ENCODE measurements at regions not wholly inside any gene's neighbourhood (a gene's known extent, or its start where the extent isn't known, plus 50 kb on each side); places are given as distances from the start of the nearest gene placed in this dataset.

DNA sequence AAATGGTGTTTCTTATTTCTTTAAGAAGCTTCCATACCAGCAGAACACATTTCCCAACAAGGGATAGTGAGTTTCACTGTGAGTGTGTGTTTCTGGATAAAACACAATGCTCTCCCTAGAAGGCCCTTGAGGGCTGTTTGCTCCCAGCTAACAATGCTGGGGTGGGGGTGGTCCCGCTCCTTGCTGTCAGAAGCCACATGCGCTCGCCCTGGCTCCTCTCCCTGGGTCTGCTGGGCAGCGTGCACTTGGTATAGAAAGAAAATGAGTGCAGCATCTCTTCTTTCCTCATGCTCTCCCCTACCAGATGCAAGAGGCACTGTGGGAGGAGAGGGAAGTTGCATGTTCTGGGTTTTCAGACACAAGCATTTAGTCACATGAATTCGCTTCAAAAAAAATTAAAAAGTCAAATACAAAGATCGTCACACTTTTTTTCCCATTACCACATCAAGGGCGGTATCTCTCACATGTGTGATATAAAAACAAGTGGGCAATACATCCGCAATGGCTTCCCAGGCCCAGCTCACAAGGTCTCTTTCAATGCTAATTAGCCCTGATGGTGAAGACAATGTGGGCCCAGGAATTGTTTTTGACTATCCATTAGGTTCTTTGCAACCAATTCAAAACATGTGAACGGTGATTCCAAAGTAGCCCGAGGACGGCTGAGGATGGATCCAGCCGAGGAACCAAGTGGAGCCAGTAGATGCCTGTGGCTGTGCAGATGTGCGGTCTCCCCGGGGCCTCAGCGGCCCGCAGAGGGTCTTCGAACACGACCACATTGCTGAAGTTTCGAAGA lies 603.6 kb downstream of the IRX1 start:
- TF ChIP-seq, protein P1, sequence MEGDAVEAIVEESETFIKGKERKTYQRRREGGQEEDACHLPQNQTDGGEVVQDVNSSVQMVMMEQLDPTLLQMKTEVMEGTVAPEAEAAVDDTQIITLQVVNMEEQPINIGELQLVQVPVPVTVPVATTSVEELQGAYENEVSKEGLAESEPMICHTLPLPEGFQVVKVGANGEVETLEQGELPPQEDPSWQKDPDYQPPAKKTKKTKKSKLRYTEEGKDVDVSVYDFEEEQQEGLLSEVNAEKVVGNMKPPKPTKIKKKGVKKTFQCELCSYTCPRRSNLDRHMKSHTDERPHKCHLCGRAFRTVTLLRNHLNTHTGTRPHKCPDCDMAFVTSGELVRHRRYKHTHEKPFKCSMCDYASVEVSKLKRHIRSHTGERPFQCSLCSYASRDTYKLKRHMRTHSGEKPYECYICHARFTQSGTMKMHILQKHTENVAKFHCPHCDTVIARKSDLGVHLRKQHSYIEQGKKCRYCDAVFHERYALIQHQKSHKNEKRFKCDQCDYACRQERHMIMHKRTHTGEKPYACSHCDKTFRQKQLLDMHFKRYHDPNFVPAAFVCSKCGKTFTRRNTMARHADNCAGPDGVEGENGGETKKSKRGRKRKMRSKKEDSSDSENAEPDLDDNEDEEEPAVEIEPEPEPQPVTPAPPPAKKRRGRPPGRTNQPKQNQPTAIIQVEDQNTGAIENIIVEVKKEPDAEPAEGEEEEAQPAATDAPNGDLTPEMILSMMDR (IDR thresholded peaks at IDR 0.05; ENCODE audit: insufficient read depth, low read depth, low read length): no peak
- TF ChIP-seq EZH2 (IDR thresholded peaks at IDR 0.05; ENCODE audit: insufficient read depth, low read length): no peak
- Histone ChIP-seq H3K4me2 (ENCODE audit: low read length) (no peak overlapping the region), H2AFZ (ENCODE audit: low read depth, low read length) (no peak overlapping the region), H3K36me3 (ENCODE audit: insufficient read depth, low read length) (no peaks in the 10 kb centered on the region), H3K9ac (ENCODE audit: low read length) (no peak overlapping the region), H3K9me3 (ENCODE audit: insufficient read depth, low read depth, low read length) (no peaks in the 10 kb centered on the region), H3K4me1 (ENCODE audit: insufficient read depth, low read length) (no peaks in the 10 kb centered on the region), H3K4me3 (ENCODE audit: insufficient read depth, low read depth, low read length) (no peak overlapping the region), H3K27me3 (ENCODE audit: insufficient read depth, low read length) (no peaks in the 10 kb centered on the region), H3K27ac (ENCODE audit: low read depth, low read length) (no peak overlapping the region), H3K79me2 (ENCODE audit: insufficient read depth, low read length) (no peaks in the 10 kb centered on the region), H4K20me1 (ENCODE audit: insufficient read depth, low read length) (no peaks in the 10 kb centered on the region)
- no peak overlapping the region for H3K27ac Mint-ChIP-seq (ENCODE audit: unreplicated experiment)
- H3K4me3 Mint-ChIP-seq (ENCODE audit: unreplicated experiment): no peak overlapping the region
- H3K27me3 Mint-ChIP-seq (ENCODE audit: low read depth, unreplicated experiment): peaks cover 10% of the 10 kb centered on the region
- H3K4me1 Mint-ChIP-seq (ENCODE audit: low read depth, unreplicated experiment): no peaks in the 10 kb centered on the region
- DNase-seq (ENCODE audit: low read depth) (no peak), FAIRE-seq (no peak)
- H3K36me3 Mint-ChIP-seq (ENCODE audit: low read depth, unreplicated experiment): no peaks in the 10 kb centered on the region
- H3K9me3 Mint-ChIP-seq (ENCODE audit: unreplicated experiment): no peaks in the 10 kb centered on the region

DNA sequence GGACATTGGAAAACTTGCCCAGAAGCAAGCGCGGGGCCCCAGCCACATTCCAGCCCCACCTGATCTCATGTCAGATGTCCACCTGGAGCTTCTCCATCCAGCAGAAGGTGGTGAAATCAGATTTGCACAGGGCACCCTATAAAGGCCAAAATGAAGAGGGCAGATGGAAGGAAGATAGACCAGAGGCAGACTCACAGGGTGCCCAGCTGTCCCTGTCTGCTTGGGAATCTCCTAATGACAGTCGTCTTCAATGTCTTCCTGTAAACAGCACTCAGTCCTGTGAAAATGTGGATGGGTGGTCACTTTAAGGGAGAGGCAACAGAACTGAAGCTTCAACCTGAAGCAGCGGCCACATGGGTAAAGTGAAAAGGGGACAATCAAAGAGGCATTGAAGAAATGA lies 607.5 kb downstream of the IRX1 start:
- H3K36me3 Mint-ChIP-seq (ENCODE audit: low read depth, unreplicated experiment): no peaks in the 10 kb centered on the region

More for the DNA sequence above, 607.5 kb downstream of the IRX1 start:
- Histone ChIP-seq H3K4me1 (ENCODE audit: insufficient read depth, low read length) (no peaks in the 10 kb centered on the region), H3K4me2 (ENCODE audit: low read length) (no peak overlapping the region), H3K27me3 (ENCODE audit: insufficient read depth, low read length) (no peaks in the 10 kb centered on the region), H2AFZ (ENCODE audit: low read depth, low read length) (no peak overlapping the region), H3K27ac (ENCODE audit: low read depth, low read length) (no peak overlapping the region), H4K20me1 (ENCODE audit: insufficient read depth, low read length) (no peaks in the 10 kb centered on the region), H3K79me2 (ENCODE audit: insufficient read depth, low read length) (no peaks in the 10 kb centered on the region), H3K36me3 (ENCODE audit: insufficient read depth, low read length) (no peaks in the 10 kb centered on the region), H3K9ac (ENCODE audit: low read length) (no peak overlapping the region), H3K4me3 (ENCODE audit: insufficient read depth, low read depth, low read length) (no peak overlapping the region), H3K9me3 (ENCODE audit: insufficient read depth, low read depth, low read length) (no peaks in the 10 kb centered on the region)
- FAIRE-seq (no peak), DNase-seq (ENCODE audit: low read depth) (no peak)
- TF ChIP-seq, protein P1 (IDR thresholded peaks at IDR 0.05; ENCODE audit: insufficient read depth, low read depth, low read length): no peak
- no peak for TF ChIP-seq EZH2 (IDR thresholded peaks at IDR 0.05; ENCODE audit: insufficient read depth, low read length)
- Mint-ChIP-seq H3K9me3 (ENCODE audit: unreplicated experiment) (no peaks in the 10 kb centered on the region), H3K27ac (ENCODE audit: unreplicated experiment) (no peak overlapping the region), H3K27me3 (ENCODE audit: low read depth, unreplicated experiment) (peaks cover 10% of the 10 kb centered on the region), H3K4me1 (ENCODE audit: low read depth, unreplicated experiment) (no peaks in the 10 kb centered on the region), H3K4me3 (ENCODE audit: unreplicated experiment) (no peak overlapping the region)
